Ishikawa (cell line): ENCODE measurements at regions not wholly inside any gene's neighbourhood (a gene's known extent, or its start where the extent isn't known, plus 50 kb on each side); places are given as distances from the start of the nearest gene placed in this dataset.

Experiments used
- CEBPB ChIP-seq: IDR thresholded peaks from 2 replicates; pipeline ENCODE4 v1.6.1; 2012
- CREB1 ChIP-seq: IDR thresholded peaks from 2 replicates; pipeline ENCODE4 v1.6.1; 2012; ENCODE audit warnings: low read depth
- EGR1 ChIP-seq: IDR thresholded peaks from 2 replicates; pipeline ENCODE4 v1.6.1; 2012
- EP300 ChIP-seq: IDR thresholded peaks from 2 replicates; pipeline ENCODE4 v1.6.1; 2012; ENCODE audit warnings: borderline replicate concordance
- FOXM1 ChIP-seq: IDR thresholded peaks from 2 replicates; pipeline ENCODE4 v1.6.1; 2012; ENCODE audit warnings: low read depth, borderline replicate concordance
- NFIC ChIP-seq: IDR thresholded peaks from 2 replicates; pipeline ENCODE4 v1.6.1; 2012
- RAD21 ChIP-seq: IDR thresholded peaks from 2 replicates; pipeline ENCODE4 v1.6.1; 2012; ENCODE audit warnings: low read depth
- TAF1 ChIP-seq: IDR thresholded peaks from 2 replicates; pipeline ENCODE4 v1.6.1; 2012; ENCODE audit warnings: low read depth, mild to moderate bottlenecking
- TCF12 ChIP-seq: IDR thresholded peaks from 2 replicates; pipeline ENCODE4 v1.6.1; 2012; ENCODE audit warnings: low read depth
- TEAD4 ChIP-seq: IDR thresholded peaks from 2 replicates; pipeline ENCODE4 v1.6.1; 2012
- USF1 ChIP-seq: IDR thresholded peaks from 2 replicates; pipeline ENCODE4 v1.6.1; 2012
- YY1 ChIP-seq: IDR thresholded peaks from 2 replicates; pipeline ENCODE4 v1.6.1; 2012; ENCODE audit warnings: low read depth
- ZBTB7A ChIP-seq: IDR thresholded peaks from 2 replicates; pipeline ENCODE4 v1.6.1; 2012; ENCODE audit warnings: low read depth
- TF ChIP-seq, protein P1 (sequence below): IDR thresholded peaks from 2 replicates; pipeline ENCODE4 v1.6.1; 2012
- TF ChIP-seq, protein P2 (sequence below): IDR thresholded peaks from 2 replicates; pipeline ENCODE4 v1.6.1; 2012; ENCODE audit warnings: low read depth, mild to moderate bottlenecking

GRCh38 chrX:140586951-140587350 is 82.1 kb upstream of the SOX3 start:
- TF ChIP-seq YY1 (no peak), TEAD4 (no peak)

DNA sequence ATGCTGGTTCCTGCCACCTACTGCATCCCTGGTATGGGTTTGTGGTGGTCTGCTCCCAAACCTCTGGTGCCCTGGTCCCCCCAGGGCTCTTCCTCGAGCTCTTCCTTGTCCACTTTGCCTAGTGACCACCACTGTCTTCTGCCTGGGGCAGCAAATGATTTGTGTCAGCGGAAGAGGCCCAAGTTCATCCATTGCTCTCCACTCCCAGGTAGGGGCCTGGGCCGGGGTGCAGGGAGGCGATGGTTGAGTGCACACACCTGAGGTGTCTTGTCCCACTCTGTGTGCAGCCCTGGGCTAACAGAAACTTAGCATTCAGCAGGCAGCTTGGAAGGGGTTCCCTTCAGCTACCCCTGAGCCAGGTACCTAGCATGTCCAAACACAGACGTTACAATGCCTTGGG is 75.6 kb upstream of the SOX3 start:
- TF ChIP-seq EP300 (no peak), YY1 (no peak), EGR1 (no peak), CREB1 (no peak), NFIC (no peak), TCF12 (no peak), CEBPB (no peak), TEAD4 (no peak), TAF1 (no peak), ZBTB7A (no peak), FOXM1 (no peak), USF1 (no peak), RAD21 (no peak)
- TF ChIP-seq, protein P1, sequence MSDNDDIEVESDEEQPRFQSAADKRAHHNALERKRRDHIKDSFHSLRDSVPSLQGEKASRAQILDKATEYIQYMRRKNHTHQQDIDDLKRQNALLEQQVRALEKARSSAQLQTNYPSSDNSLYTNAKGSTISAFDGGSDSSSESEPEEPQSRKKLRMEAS = no peak
- TF ChIP-seq, protein P2, sequence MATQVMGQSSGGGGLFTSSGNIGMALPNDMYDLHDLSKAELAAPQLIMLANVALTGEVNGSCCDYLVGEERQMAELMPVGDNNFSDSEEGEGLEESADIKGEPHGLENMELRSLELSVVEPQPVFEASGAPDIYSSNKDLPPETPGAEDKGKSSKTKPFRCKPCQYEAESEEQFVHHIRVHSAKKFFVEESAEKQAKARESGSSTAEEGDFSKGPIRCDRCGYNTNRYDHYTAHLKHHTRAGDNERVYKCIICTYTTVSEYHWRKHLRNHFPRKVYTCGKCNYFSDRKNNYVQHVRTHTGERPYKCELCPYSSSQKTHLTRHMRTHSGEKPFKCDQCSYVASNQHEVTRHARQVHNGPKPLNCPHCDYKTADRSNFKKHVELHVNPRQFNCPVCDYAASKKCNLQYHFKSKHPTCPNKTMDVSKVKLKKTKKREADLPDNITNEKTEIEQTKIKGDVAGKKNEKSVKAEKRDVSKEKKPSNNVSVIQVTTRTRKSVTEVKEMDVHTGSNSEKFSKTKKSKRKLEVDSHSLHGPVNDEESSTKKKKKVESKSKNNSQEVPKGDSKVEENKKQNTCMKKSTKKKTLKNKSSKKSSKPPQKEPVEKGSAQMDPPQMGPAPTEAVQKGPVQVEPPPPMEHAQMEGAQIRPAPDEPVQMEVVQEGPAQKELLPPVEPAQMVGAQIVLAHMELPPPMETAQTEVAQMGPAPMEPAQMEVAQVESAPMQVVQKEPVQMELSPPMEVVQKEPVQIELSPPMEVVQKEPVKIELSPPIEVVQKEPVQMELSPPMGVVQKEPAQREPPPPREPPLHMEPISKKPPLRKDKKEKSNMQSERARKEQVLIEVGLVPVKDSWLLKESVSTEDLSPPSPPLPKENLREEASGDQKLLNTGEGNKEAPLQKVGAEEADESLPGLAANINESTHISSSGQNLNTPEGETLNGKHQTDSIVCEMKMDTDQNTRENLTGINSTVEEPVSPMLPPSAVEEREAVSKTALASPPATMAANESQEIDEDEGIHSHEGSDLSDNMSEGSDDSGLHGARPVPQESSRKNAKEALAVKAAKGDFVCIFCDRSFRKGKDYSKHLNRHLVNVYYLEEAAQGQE = no peak

DNA sequence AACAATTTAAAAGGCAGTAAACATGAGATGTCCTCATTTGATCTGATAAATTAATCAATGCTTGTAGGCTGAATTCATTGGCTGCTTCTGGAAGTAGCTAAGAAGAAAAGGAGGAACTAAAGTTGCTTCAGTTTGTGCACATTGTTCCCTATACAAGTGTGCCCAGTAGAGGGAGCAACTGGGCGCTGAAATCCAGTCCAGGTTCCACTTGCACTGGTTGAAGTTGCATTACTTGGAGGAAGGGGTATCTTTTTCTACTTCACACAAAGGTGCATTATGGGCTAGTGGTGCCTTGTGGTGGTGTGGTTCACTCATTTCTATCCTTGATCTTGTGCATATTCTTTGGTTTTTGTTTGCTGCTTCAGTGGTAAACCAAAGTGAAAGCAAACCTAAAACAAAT is 67.9 kb upstream of the SOX3 start:
- TF ChIP-seq RAD21 = peak; percentile 47
- TF ChIP-seq, protein P1 = no peak

DNA sequence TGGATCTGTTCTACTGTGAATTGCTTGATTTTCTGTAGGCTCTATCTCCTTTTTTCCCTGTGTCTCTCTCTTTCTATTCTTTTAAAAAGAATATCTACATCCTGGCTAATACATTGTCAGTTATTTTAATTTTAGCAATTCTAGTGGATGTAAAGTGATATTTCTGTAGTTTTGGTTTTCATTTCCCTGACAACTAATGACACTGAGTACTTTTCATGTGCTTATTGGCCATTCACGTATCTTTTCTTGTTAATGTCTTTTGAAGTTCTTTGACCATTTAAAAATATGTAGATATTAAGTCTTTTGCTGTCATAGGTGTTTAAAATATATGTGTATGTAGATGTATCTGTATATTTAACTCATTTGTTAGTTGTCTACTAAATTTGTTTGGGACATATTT is 59.0 kb upstream of the SOX3 start:
- TF ChIP-seq ZBTB7A = no peak
- no peak for TF ChIP-seq USF1
- no peak for TF ChIP-seq EGR1
- TF ChIP-seq FOXM1 = no peak
- no peak for TF ChIP-seq EP300
- TF ChIP-seq NFIC = no peak
- no peak for TF ChIP-seq CEBPB
- no peak for TF ChIP-seq YY1
- TF ChIP-seq, protein P2 = no peak
- TF ChIP-seq TCF12 = no peak
